Right lobe of liver (tissue), 4 donors: ENCODE measurements at regions not wholly inside any gene's neighbourhood (a gene's known extent, or its start where the extent isn't known, plus 50 kb on each side); places are given as distances from the start of the nearest gene placed in this dataset.

ENCODE experiments used
- CTCF ChIP-seq, 4 donors: fragments of 200-600 bp in 3 of 4; fragments of 450-650 bp in 1 of 4; IDR thresholded peaks; one replicate each; pipeline versions ENCODE4 v1.5.1 to v1.8.0; 2016 to 2022; ENCODE audit warnings: antibody characterized with exemption in 4 of 4, mild to moderate bottlenecking in 2 of 4
- POLR2A ChIP-seq: fragments of 450-650 bp; IDR thresholded peaks from one replicate; pipeline ENCODE4 v1.6.1; 2017; ENCODE audit warnings: antibody characterized with exemption, mild to moderate bottlenecking
- donor health status: DM: no; HTN: no; CAD: no.
- donor health status: DM: no; HTN: no; CAD: no.
- donor health status: DM: no; HTN: yes; CAD: no.

DNA sequence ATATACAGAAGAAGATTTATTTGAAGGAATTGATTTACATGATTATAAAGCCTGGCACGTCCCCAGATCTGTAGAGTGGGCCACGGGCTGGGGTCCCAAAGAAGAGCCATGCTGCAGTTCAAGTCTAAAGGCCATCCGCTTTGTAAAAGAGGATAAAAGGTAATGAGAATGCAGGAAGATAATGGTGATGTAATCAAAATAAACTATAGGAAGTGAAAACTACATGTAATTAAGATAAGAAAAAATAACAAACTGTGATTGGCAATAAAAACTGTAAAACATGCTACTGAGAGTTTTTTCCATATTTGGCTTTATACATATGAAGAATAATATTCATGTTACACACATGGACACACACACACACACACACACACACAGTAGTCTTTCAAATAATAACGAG is 59.0 kb upstream of the TMEFF2 start:
- TF ChIP-seq CTCF (IDR thresholded peaks at IDR 0.05) = no peak
- no peak for TF ChIP-seq POLR2A
